ENCODE measurements at regions not wholly inside any gene's neighbourhood (a gene's known extent, or its start where the extent isn't known, plus 50 kb on each side); places are given as distances from the start of the nearest gene placed in this dataset.
A peak's percentile ranks its signal among the peaks of the same experiment; 100 is the strongest.

GRCh38 chr3:177359593-177360357, 162.5 kb upstream of the TBL1XR1 start (continued):
- TF ChIP-seq ZFP91 (CRISPR knock-in tag; IDR thresholded peaks at IDR 0.05; ENCODE audit: borderline replicate concordance) = peak; percentile 98
- peak; percentile 74 for TF ChIP-seq PITX1 (CRISPR knock-in tag; IDR thresholded peaks at IDR 0.05)
- peak; percentile 34; the same call in 1 of the 2 replicates for TF ChIP-seq KDM5B (CRISPR knock-in tag; IDR thresholded peaks at IDR 0.05; ENCODE audit: borderline replicate concordance)
- TF ChIP-seq HNF1B (CRISPR knock-in tag; IDR thresholded peaks at IDR 0.05) = peak; percentile 96
- TF ChIP-seq ZNF883 (CRISPR knock-in tag; IDR thresholded peaks at IDR 0.05; ENCODE audit: not compliant biosample characterization) = no peak
- no peak for TF ChIP-seq SNRNP70 (IDR thresholded peaks at IDR 0.05; ENCODE audit: low read depth, low read length)
- peak; percentile 96 for TF ChIP-seq ZNF761 (CRISPR knock-in tag; conservative IDR thresholded peaks at IDR 0.05)
- peak; percentile 90 for TF ChIP-seq ZNF850 (CRISPR knock-in tag; conservative IDR thresholded peaks at IDR 0.05)
- TF ChIP-seq HDAC1 (CRISPR knock-in tag; IDR thresholded peaks at IDR 0.05) = peak; percentile 98
- TF ChIP-seq MAFK (conservative IDR thresholded peaks at IDR 0.05 in 1 of 2, IDR thresholded peaks at IDR 0.05 in 1 of 2; ENCODE audit: low read length in 2 of 2) = peak; percentile 54 to 66; a peak in 3 of 4 replicates
- TF ChIP-seq IKZF4 (CRISPR knock-in tag; IDR thresholded peaks at IDR 0.05; ENCODE audit: borderline replicate concordance, low read depth, not compliant biosample characterization) = no peak
- TF ChIP-seq MBNL3 (CRISPR knock-in tag; conservative IDR thresholded peaks at IDR 0.05) = no peak
- TF ChIP-seq DBP (CRISPR knock-in tag; IDR thresholded peaks at IDR 0.05; ENCODE audit: not compliant biosample characterization) = no peak
- peak; percentile 72 for TF ChIP-seq ZNF740 (CRISPR knock-in tag; IDR thresholded peaks at IDR 0.05)
- TF ChIP-seq NPAS2 (CRISPR knock-in tag; IDR thresholded peaks at IDR 0.05; ENCODE audit: borderline replicate concordance) = no peak
